Psoas muscle (tissue), 7 donors: ENCODE measurements at regions not wholly inside any gene's neighbourhood (a gene's known extent, or its start where the extent isn't known, plus 50 kb on each side); places are given as distances from the start of the nearest gene placed in this dataset.
"Not testable (repeated sequence)": the region's sequence is repeated elsewhere in the genome, so short reads cannot be mapped to it uniquely, and the experiment has no call there.

Source experiments
- ATAC-seq, 4 donors: fragments of 200-7000 bp; cut with Tn5 transposase; one replicate each; pipeline ENCODE4 v1.9.1; 2020; ENCODE audit warnings: moderate library complexity in 3 of 4, mild to moderate bottlenecking in 2 of 4
- DNase-seq, 2 donors: peaks; one replicate each; pipeline ENCODE4 v3.0.0-alpha.2; 2020
- H3K27ac ChIP-seq: fragments of 200-600 bp; one replicate; pipeline ENCODE4 v1.8.0; 2022
- H3K27me3 ChIP-seq, 3 donors: fragments of 200-600 bp in 1 of 3; one replicate each; pipeline versions ENCODE4 v1.6.1 to v1.8.0; 2013 to 2022; ENCODE audit warnings: low read length in 2 of 3, mild to moderate bottlenecking in 2 of 3, moderate library complexity in 1 of 3; ENCODE audit not compliant: insufficient read depth in 3 of 3
- H3K36me3 ChIP-seq, 2 donors: fragments of 200-600 bp in 1 of 2; one replicate each; pipeline versions ENCODE4 v1.6.1 to v1.8.0; 2013 to 2022; ENCODE audit warnings: low read depth in 1 of 2, mild to moderate bottlenecking in 1 of 2, moderate library complexity in 1 of 2; ENCODE audit not compliant: insufficient read depth in 1 of 2
- H3K4me1 ChIP-seq: fragments of 200-600 bp; one replicate; pipeline ENCODE4 v1.8.0; 2022
- H3K4me3 ChIP-seq: fragments of 200-600 bp; one replicate; pipeline ENCODE4 v1.8.0; 2022; ENCODE audit warnings: mild to moderate bottlenecking
- H3K9me3 ChIP-seq: fragments of 200-600 bp; one replicate; pipeline ENCODE4 v1.8.0; 2022
- WGBS, 3 donors: extraction: QIAGEN DNeasy Blood & Tissue Kit; methylation state at CpG; one replicate each; pipeline versions ENCODE4 v1.1.6 to v1.1.7; 2013; 5-methylcytosine and 5-hydroxymethylcytosine counted together
- intact Hi-C, 2 donors: fragments of 100-400 bp; cut with DNase I; formaldehyde crosslinking; loops; one replicate each; pipeline versions ENCODE4 v1.11.0 to v1.14.2; 2022
- TF ChIP-seq, protein P1 (sequence below): fragments of 200-600 bp; IDR thresholded peaks from one replicate; pipeline ENCODE4 v1.8.0; 2022; ENCODE audit warnings: antibody characterized with exemption
- donor health status: healthy with polysubstance abuse.
- donor health status: DM: no; HTN: no; CAD: no; lungs with moderate emphysema.
- donor health status: Bipolar disorder and iron deficiency.
- donor health status: healthy.
- donor health status: DM: yes; HTN: yes; CAD: no.
- donor health status: DM: no; HTN: no; CAD: no.
- donor health status: DM: yes; HTN: yes; CAD: no.

DNA sequence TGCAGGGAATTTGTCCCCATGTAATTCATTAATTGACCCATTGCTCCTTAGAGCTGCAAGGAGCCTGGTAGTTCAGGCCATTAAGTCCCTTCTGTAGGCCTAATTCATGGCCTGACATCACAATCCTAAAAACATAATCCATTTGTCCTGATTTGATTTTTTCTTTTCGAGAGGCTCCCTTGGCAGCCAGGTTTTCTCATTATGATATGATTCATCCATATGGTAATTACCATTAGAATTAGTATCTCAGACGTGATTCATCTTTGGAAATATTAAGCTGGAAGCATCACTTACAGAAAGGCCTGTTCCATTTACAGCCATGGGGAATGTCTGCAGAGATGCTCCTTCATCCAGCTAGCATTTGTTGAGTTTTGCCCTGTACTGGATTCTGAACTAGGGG lies 128.5 kb downstream of the PLCE1 start:
- WGBS, 3 donors: 71 to 94% (median 80%) methylated on average over 2 of the region's 2 CpGs
- no peaks in the 10 kb centered on the region for H3K36me3 ChIP-seq

DNA sequence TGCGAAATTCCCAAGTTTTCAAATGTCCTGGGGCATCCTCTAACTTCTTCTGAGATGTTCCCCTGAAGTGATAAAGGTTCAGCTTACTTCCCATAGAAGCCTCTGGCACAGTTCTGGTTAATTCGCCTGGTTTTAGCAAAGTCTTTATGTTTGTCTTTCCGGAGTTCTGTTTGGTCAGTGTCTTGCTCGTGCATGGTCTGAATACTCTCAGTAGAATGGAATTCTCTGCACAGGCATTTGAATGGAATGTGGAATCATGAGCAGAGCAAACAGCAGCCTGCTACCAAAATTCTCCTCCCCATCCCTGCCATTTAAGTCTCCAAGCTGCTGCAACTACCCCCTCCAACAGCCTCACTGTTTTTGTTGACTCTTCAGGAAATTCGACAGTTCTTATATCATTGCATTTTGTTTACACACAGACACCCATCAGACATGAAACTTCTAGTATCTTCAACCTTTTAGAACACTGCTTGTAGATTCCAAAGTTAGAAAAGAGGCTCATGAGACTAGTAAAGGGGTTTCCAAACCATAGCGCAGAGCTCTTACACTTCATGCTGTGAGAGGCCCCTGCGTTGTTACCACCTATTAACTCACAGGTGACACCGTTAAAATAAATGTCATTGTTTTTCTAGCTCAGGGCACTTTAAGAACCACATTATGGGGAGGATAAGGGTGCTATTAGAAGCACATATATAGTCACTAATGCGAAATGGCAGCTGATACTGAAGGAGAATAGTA lies 129.7 kb downstream of the PLCE1 start:
- H3K9me3 ChIP-seq: no peaks in the 10 kb centered on the region
- DNase-seq (no peak), ATAC-seq (no peak)
- WGBS, 3 donors: 61 to 69% (median 66%) methylated on average over 9 of the region's 9 CpGs
- TF ChIP-seq, protein P1, sequence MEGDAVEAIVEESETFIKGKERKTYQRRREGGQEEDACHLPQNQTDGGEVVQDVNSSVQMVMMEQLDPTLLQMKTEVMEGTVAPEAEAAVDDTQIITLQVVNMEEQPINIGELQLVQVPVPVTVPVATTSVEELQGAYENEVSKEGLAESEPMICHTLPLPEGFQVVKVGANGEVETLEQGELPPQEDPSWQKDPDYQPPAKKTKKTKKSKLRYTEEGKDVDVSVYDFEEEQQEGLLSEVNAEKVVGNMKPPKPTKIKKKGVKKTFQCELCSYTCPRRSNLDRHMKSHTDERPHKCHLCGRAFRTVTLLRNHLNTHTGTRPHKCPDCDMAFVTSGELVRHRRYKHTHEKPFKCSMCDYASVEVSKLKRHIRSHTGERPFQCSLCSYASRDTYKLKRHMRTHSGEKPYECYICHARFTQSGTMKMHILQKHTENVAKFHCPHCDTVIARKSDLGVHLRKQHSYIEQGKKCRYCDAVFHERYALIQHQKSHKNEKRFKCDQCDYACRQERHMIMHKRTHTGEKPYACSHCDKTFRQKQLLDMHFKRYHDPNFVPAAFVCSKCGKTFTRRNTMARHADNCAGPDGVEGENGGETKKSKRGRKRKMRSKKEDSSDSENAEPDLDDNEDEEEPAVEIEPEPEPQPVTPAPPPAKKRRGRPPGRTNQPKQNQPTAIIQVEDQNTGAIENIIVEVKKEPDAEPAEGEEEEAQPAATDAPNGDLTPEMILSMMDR: no peak
- no peak overlapping the region for H3K4me3 ChIP-seq
- intact Hi-C loops: no loop called here
- H3K27ac ChIP-seq: no peak overlapping the region
- H3K36me3 ChIP-seq: no peaks in the 10 kb centered on the region
- no peaks in the 10 kb centered on the region for H3K4me1 ChIP-seq
- H3K27me3 ChIP-seq: no peaks in the 10 kb centered on the region

More for the DNA sequence above, 128.5 kb downstream of the PLCE1 start:
- DNase-seq: no peak
- Histone ChIP-seq H3K4me3 (no peak overlapping the region), H3K27ac (no peak overlapping the region), H3K4me1 (no peaks in the 10 kb centered on the region), H3K9me3 (no peaks in the 10 kb centered on the region), H3K27me3 (no peaks in the 10 kb centered on the region)
- TF ChIP-seq, protein P1: no peak
- intact Hi-C loops: no loop called here
- ATAC-seq: no peak

DNA sequence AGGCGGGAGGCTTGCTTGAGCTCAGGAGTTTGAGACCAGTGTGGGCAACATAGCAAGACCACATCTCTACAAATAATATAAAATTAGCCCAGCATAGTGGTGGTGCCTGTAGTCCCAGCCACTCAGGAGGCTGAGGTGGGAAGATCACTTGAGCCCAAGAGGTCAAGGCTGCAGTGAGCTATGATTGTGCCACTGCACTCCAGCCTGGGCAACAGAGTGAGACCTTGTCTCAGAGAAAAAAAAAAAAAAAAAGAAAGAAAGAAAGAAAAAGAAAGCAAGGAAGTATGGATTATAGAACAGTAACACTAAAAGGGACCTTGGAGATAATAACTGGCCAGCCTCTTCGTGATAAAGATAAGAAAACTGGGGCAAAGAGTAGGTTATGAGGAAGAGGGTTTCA lies 130.4 kb downstream of the PLCE1 start:
- 94 to 96% (median 96%) methylated on average over 2 of the region's 2 CpGs for WGBS, 3 donors
- H3K4me1 ChIP-seq, H3K27ac ChIP-seq, H3K9me3 ChIP-seq, ATAC-seq, H3K27me3 ChIP-seq, H3K36me3 ChIP-seq, H3K4me3 ChIP-seq, intact Hi-C loops, DNase-seq: not testable (repeated sequence)

DNA sequence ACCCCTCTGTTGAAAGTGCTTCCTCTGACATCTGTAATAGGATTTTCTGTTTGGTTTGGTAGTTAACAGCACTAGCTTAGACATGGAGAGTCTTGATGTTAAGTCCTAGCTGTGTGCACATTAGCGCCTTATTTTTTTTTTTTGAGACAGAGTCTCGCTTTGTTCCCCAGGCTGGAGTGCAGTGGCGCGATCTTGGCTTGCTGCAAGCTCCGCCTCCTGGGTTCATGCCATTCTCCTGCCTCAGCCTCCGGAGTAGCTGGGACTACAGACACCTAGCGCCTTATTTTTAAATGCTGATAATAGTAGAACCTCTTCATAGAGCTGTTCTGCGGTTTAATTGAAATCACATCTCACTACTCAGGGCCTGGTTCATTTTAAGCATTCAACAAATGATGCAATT lies 131.5 kb downstream of the PLCE1 start:
- H3K27me3 ChIP-seq, H3K4me1 ChIP-seq, H3K27ac ChIP-seq, H3K9me3 ChIP-seq, intact Hi-C loops, H3K4me3 ChIP-seq, H3K36me3 ChIP-seq, ATAC-seq, DNase-seq: not testable (repeated sequence)
- 94 to 98% (median 97%) methylated on average over 8 of the region's 8 CpGs for WGBS, 3 donors

DNA sequence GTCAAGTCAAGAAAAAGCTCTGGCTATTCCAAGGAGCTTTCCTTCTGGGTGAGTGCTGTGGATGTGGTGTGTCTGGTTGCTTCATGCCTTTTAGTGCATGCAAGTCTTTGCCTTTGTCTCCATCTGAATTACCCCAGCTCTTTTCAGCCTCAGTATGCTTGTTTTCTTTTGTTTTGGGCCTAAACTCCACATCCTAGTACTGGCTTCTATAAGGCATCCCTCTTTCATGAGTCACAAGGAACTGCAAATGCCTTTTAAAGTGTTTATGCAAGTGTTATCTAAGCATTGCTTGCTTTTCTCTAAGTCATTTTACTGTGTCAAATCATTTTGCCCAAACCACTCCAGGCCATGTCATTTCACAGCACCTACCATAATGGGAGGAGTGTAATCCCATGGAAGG lies 132.1 kb downstream of the PLCE1 start:
- no peaks in the 10 kb centered on the region for H3K9me3 ChIP-seq
- no peak for ATAC-seq

More for the DNA sequence above, 132.1 kb downstream of the PLCE1 start:
- no peak for DNase-seq
- intact Hi-C loops: no loop called here
- TF ChIP-seq, protein P1: no peak
- H3K27me3 ChIP-seq: no peaks in the 10 kb centered on the region
- no peak overlapping the region for H3K27ac ChIP-seq
- H3K36me3 ChIP-seq: no peaks in the 10 kb centered on the region
- no peak overlapping the region for H3K4me3 ChIP-seq
- H3K4me1 ChIP-seq: no peaks in the 10 kb centered on the region
